Suprapubic skin (tissue), 3 donors: ENCODE measurements at regions not wholly inside any gene's neighbourhood (a gene's known extent, or its start where the extent isn't known, plus 50 kb on each side); places are given as distances from the start of the nearest gene placed in this dataset.

Source experiments
- EP300 ChIP-seq: sonication (generic); formaldehyde crosslinking; IDR thresholded peaks from one replicate; pipeline ENCODE4 v1.6.1; 2017; ENCODE audit warnings: antibody characterized with exemption
- POLR2A ChIP-seq, 2 donors: fragments of 450-650 bp; IDR thresholded peaks; one replicate each; pipeline ENCODE4 v1.6.1; 2017; ENCODE audit warnings: antibody characterized with exemption in 2 of 2, mild to moderate bottlenecking in 2 of 2, moderate library complexity in 2 of 2
- TF ChIP-seq, protein P1 (sequence below), 2 donors: fragments of 200-600 bp in 1 of 2; fragments of 450-650 bp in 1 of 2; sonication (generic) in 1 of 2; IDR thresholded peaks; one replicate each; pipeline ENCODE4 v1.5.1; 2016 to 2019; ENCODE audit warnings: antibody characterized with exemption in 2 of 2, mild to moderate bottlenecking in 1 of 2, moderate library complexity in 1 of 2

DNA sequence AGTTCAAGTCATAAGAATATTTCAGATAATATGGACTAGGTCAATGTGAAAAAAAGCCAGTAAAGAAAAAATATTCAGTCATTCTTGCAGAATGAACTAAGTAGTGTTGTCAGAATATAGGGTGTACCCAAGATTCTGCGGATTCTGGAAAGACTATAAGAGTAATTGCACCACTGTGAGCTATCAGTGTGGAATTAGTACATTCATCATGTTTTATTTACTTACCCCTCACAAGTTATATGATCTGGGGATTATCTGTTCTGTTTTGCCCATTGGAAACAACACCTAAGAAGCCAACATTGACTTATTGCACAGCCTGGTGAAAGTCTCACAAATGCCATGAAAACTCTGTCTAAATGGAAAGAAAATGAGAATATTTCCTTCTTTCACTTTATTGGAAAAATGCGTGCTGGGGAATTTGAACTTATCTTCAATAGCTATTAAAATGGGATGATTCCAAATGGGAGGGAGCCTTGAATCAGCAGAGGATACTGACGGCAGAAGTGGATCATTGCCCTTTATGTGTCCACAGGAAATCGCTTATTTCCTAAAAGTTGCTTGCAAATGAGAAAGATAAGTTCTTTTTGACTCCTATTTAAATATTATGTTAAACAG lies 563.3 kb upstream of the POM121L12 start:
- TF ChIP-seq, protein P1, sequence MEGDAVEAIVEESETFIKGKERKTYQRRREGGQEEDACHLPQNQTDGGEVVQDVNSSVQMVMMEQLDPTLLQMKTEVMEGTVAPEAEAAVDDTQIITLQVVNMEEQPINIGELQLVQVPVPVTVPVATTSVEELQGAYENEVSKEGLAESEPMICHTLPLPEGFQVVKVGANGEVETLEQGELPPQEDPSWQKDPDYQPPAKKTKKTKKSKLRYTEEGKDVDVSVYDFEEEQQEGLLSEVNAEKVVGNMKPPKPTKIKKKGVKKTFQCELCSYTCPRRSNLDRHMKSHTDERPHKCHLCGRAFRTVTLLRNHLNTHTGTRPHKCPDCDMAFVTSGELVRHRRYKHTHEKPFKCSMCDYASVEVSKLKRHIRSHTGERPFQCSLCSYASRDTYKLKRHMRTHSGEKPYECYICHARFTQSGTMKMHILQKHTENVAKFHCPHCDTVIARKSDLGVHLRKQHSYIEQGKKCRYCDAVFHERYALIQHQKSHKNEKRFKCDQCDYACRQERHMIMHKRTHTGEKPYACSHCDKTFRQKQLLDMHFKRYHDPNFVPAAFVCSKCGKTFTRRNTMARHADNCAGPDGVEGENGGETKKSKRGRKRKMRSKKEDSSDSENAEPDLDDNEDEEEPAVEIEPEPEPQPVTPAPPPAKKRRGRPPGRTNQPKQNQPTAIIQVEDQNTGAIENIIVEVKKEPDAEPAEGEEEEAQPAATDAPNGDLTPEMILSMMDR (IDR thresholded peaks at IDR 0.05) = no peak
- TF ChIP-seq POLR2A (IDR thresholded peaks at IDR 0.05) (no peak), EP300 (no peak)
